HG02610 (cell line): ENCODE measurements at regions not wholly inside any gene's neighbourhood (a gene's known extent, or its start where the extent isn't known, plus 50 kb on each side); places are given as distances from the start of the nearest gene placed in this dataset.
"Not testable (repeated sequence)": the region's sequence is repeated elsewhere in the genome, so short reads cannot be mapped to it uniquely, and the experiment has no call there.

ENCODE experiments used
- ATAC-seq: cut with Tn5 transposase; IDR thresholded peaks from one replicate; pipeline ENCODE4 v1.9.1; 2021; ENCODE audit warnings: mild to moderate bottlenecking, moderate library complexity; ENCODE audit not compliant: unreplicated experiment

DNA sequence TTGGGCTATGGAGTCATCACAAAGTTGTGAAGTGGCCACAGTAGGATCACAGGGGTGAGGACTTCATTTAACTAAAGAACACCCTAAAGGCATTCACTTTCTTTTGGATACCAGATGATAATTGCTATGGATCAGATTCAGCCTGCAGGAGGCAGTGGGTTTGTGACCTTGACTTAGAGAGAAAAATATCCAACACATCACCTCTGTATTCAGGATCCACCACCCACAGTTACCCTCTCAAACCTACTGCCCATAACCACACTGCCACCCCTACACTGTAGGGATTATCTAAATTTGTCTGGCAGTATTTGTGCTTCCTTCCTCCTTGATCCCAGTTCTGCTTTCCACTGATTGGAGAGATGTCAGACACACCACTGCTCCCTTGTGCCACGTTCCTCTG lies 269.4 kb downstream of the MYCN start:
- no peak for ATAC-seq

DNA sequence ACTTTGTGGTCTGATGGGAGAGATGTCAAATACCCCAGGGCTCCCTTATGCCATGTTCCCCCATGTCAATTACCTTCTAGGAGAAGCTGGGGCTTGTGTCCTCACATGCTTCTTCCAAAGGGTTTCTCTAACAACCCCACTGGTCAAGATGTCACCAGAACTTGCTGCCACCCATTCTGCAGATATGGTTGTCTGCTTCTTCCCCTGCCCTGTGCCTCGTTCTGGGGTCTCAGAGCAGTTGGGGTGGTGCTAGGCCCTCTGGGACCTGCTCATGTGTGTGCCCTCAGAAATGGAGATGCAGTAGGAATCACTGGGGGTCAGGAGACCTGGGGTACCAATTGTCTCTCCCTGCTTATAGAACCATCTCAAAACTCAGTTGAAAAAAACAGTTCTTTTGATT lies 268.6 kb downstream of the MYCN start:
- ATAC-seq: no peak

DNA sequence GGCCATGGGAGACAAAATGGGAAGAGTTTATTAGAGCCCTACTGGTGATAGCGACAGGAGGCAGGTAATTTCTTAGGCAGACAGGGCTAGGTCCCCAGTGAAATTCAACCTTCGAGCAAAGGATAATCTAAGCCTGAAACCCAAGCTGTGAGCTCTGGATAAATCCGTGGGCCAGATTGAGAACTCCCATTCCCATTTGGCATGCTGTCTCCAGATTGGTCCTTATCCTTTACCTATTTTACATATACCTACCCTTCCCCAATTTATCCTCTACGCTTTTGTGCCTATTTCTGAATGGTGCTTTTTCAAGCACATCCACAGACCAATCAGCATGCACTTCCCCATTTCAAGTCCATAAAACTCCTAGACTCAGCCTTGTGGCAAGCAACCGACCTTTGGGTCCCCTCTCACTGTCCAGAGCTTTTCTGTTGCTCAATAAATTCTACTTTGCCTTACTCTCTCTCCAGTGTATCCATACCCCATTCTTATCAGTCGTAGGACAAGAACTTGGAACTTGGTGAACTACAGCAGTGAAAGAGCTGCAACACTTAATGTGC lies 268.0 kb downstream of the MYCN start:
- ATAC-seq: no peak

DNA sequence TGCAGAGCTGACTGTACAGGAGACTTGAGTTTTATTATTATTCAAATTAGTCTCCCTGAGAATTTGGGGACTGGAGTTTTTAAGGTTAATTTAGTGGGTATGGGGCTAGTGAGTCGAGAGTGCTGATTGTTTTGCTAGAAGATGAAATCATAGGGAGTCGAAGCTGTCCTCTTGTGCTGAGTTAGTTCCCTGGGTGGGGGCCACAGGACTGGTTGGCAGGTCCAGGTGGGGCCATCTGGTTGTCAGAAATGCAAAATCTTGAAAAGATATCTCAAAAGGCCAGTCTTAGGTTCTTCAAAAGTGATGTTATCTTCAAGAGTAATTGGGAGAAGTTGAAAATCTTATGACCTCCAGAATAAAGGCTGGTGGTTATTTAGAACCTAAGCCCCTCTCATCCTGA lies 267.3 kb downstream of the MYCN start:
- ATAC-seq: no peak

DNA sequence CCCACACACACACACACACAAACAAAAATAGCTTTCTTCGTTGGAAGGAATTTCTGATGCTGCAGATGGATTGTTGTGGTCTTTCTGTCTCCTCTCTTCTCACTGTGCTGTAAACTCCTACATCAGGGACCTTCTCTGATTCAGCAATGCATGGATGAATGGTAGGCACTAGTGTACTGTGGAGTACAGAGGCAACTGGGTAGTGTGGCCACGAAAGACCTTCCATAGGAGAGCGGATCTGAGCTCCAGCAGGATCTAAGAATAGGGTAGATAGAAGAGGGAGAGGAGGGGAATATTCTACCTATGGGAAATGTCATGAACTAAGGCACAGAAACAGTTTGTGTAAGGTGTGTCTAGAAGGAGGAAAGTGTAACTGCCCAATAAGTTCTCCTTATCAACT lies 266.8 kb downstream of the MYCN start:
- ATAC-seq: no peak

DNA sequence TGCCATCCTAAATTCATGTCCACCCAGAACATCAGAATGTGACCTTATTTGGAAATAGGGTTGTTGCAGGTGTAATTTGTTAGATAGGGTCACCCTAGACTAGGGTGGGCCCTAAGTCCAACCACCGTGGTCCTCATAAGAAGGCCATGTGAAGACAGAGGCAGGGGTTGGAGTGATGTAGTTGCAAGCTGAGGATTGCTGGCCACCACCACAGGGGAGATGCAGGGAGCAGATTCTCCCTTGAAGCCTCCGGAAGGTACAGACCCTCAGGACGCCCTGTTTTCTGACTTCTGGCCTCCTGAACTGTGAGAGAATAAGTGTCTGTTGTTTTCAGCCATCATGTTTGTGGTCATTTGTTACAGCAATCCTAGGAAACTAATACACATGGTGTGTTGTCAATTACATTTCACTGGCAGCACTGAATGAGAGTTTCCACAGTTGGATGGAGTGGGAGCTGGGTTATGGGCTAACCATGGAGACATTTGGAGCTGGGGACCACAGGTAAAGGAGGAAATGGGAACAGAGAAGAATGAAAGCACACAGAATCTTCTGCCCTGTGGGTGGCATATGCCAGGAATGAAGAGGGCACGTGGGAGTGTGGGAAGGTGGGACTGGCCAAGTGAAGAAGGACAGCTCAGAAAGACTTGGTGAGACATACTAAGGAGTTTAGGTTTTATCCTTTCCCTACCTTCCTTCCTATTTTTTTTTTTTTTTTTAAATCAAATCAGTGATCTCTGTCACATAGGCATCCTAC lies 266.0 kb downstream of the MYCN start:
- ATAC-seq: no peak

DNA sequence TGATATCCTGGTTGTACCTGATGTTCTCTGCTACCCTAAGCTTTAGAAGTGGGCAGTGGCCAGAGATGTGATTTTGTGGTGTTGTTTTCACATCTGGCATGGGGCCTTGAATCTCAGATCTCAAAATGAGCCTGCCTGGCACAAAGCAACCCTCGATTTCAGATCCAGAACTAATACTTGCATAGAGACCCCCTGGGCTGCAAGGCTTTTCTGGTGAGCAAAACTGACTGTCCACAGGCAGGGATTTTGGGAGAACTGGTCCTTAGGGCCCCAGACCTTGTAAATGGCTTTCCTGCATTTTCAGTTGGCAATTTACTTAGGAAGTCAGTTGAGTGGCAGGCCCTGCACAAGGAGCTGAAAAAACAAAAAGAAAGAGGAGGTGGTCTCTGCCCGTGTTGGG lies 265.3 kb downstream of the MYCN start:
- no peak for ATAC-seq

DNA sequence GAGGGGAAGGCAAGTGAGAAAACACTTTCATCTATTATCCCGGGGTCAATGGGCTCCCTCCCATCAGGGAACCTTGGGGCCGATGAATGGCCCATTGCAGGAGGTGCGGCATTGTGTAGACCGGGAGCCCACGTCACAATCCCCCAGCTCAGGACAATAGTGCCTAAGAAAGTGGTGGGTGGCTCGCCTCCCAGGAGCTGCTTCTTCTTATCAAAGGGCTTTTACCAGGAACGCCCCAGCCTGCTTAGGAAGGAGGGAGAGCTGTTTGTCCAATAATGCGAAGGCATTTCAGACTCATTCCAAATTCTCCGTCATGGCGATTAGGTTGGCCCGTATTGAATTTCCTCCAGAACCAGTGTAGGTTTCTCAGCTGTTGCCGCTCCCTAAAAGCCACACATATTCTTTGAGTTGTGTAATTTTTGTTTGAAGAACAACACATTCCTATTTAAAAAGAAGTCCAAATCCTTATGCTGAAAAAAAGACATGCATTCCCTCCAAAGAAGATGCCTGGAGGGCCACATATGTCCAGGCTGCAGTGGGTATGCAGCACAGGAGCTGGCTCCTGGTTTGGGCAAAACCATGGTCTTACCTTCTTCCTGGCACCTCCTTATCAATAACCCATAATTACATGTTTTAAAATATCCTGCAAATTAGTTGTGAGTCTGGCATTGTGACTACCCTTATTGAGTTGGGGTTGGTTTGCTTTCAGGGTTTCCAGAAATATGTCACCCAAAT lies 264.7 kb downstream of the MYCN start:
- no peak for ATAC-seq

DNA sequence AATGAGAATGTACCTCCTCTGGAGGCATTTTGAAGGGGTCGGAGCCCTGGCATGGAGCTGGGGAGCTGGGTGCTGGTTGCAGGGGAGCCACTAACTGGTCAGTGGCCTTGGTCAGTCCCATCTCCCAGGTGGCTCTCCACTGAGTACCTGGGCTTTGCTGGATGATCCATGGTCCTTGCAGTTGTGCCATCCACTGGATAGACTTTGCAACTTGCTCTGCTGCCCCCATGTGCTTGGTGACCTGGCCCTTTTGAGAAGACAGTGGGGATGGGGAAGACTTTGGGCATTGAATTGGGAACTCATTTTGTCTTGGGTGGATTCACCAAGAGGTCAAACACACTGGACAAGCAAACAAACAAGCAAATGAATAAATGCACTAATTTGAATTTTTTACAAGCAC lies 263.9 kb downstream of the MYCN start:
- no peak for ATAC-seq

DNA sequence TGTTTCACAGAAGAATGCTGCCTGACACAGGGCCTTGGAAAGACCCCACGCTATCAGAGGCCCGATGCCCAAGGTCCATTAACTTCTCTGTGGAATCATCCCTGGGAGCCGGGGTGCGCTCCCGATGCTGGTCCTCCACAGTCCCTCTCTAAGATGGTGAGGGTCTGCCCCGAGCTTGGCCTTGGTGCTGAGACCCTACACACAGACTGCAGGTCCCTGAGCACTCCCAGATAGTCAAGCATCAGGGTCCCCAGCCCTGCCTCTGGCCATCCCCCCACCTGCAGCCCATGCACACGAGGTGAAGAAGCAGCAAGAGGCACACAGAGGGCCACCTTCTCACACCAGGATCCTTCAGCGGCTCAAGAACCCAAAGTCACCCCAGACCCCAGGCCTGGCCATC lies 263.3 kb downstream of the MYCN start:
- ATAC-seq: no peak

DNA sequence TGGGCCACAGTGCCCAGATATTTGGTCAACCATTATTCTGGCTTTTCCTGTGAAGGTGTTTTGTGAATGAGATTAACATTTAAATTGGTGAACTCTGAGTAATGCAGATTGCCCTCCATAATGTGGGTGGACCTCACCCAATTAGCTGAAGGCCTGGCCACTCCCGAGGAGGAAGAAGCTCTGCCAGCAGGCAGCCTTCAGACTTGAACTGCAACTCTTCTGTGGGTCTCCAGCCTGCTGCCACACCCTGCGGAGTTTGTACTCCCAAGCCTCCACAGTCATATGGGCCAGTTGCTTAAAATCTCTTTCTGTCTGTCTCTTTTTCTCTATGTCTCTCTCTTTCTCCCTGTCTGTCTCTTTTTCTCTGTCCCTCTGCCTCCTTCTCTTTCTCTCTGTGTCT lies 262.7 kb downstream of the MYCN start:
- no peak for ATAC-seq

DNA sequence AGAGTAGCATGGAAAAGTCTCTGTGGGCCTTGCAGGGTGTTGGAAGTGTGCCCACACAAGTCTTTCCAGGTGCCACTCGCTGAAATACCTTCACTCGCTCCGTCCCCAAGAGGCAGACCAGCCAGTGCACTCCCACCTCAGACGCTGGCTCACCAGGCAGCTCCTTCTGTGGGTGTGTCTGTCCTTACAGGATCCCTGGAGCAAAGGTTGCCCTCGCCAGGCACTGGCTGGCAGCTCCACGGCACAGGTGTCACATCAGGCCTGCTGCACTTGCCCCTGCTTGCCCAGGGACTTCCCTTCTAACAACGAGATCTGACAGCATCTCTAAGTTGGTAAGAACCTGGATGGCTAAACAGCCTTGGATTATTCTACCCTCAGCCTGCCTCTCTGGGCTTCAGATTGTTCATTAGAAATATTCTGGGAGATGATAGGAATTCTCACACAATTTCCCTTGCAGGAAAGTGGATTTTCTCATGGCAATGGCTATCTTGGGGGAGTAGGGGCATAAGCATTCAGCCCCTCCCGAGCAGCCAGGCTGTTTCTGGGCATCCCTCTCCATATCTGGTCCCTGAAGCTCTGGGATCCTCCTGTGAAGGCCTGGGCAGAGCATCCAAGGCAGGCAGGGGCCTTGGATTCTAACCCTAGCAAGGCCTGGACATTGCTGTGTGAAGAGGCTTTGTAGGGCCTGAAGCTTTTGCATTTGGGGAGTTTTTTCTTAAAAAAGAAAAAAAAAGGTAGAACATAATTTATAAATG lies 262.1 kb downstream of the MYCN start:
- ATAC-seq: no peak

DNA sequence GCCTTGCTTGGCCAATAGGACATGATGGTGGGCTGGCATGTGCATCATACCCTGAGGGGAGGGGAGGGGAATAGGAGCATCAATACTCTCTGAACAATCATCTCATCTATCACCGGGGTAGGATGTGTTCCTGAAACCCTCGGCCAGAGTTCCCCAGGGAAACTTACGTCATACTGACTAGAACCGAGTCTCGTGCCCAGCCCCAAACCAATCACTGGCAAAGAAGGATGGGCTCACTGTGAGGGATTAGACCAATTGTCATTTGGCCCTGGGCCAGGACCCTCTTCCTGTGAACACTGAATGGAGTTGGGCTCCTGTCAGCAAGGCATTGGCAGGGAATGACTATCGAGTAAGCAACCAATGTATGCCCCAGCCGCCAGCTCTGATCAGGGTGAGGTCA lies 261.5 kb downstream of the MYCN start:
- ATAC-seq: no peak

DNA sequence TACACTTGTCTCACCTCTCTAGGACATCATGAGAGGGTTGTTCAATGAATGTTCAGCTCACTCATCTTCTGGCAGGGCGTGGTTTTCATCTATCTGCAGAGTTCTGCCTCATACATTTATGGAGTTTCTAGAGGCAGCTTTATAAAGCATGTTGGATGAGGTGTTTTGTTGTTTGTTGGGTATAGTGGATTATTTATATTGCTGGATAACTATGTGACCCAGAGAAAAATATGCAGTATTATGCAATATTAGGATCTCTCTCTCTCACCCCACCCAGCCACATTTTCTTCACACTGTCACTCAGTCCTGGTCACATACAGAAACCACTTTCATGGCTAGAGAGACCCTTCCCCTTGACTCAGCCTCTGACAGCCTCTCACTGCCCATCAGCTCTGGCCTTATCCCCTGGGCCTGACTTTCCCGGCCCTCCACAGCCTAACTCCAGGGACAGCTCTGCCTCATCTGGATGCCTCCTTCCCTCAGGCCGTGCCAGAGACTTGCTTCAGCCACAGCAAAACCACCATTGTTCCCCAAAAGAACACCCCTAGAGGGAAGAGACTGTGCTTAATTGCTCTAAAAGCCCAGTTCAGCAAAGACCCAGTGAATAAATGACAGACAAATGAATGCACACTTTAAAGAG lies 260.3 kb downstream of the MYCN start:
- ATAC-seq: no peak

DNA sequence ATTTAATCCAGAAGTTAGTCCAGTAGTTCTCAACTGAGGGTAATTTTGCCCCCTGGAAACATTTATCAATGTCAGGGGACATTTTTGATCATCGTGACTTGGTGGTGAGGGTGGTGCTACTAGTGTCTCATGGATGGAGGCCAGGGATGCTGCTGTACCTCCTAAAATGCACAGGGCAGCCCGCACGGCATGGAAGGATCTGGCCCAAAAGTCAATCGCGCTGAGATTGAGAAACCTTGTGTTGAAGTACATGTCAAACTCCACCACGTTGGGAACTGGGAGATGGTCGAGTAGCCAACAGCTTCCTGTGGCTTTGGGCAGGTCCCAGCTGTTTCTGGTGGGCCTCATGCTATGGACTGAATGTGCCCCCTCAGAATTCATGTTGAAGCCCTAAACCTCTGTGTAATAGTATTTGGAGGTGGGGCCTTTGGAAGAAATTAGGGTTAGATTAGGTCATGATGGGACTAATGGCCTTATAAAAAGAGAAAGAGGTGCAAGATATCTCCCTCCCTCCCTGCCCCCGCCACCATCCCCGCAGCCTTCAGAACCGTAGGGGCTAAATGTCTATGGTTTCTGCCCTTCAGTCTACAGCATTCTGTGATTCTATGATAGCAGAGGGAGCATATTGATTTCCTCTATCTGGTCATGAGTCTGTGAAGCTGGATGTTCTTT lies 259.7 kb downstream of the MYCN start:
- ATAC-seq: no peak

DNA sequence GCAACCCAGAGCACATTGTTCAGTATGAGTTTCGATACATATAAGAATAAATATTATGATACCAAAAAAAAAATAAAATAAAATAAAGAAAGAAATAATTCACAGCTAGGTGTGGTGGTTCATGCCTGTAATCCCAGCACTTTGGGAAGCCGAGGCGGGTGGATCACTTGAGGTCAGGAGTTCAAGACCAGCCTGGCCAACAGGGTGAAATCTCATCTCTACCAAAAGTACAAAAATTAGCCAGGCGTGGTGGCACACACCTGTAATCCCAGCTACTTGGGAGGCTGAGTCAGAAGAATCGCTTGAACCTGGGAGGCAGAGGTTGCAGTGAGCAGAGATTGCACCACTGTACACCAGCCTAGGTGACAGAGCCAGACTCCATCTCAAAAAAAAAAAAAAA lies 258.9 kb downstream of the MYCN start:
- ATAC-seq: not testable (repeated sequence)

DNA sequence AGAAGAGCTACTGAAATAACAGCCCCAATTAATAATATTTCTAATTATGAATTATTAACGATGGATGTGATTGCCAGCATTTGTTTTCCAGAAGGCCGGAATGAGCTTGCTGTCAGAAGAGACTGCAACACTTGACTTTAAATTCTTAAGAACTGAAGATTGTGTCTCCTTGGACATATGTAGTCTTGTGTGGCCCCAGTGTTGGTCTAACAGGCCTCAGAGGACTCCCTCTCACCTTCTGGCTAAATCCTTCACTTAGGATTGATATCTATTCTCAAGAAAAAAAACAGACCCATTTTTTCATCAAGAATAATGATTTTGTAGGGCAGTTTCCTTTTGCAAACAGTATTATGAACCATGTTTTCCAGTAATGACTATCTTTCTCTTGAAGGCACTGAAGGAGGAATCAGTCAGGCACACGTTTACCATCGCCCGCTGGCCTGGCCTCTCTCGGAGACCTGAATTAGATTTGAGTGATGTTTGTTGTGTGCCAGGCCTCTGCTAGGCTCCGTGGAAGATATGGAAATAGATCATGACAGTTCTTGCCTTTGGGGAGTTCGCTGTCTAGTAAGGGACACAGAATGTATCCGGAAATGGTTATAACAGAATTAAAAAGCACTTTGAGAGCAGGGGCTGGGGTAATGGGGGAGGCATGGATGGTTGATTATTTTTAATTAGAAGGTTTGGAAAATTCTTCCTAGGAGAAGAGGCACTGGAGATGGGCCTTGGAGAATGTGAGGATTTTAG lies 258.0 kb downstream of the MYCN start:
- ATAC-seq: no peak

DNA sequence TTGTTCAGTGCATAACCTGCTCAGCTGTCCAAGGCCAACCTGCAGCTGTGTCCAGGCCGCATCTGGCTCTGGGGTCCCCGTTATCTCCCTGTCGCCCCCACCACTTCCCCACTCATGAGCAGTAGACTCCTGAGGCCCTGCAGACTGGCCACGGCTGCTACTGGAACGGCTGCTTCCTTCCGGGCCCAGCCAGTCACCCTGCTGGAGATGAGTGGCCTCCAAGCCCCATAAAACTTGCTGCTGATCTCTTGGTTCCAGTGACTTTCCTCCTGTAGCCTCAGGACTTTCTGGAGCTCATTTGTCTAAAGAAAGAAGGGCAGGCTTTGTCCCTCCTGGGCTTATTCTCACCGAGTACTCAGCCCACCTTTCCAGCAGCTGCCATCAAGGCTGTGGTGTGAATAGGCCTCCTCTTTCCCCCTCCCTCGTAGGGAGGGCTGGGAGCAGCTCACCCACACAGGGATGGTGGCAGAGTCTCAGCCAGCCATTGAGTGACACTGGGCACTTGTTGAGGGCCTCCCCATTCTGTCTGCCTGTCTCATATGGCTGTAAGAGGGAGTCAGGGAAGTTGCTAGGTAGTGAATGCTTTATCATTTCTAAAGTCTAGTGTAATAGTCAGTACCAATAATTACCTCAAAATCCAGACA lies 257.3 kb downstream of the MYCN start:
- no peak for ATAC-seq
